GM12874 (cell line): ENCODE measurements at regions not wholly inside any gene's neighbourhood (a gene's known extent, or its start where the extent isn't known, plus 50 kb on each side); places are given as distances from the start of the nearest gene placed in this dataset.

Experiments used
- CTCF ChIP-seq: IDR thresholded peaks from 2 replicates; pipeline ENCODE4 v1.5.1; 2011; ENCODE audit warnings: low read depth, mild to moderate bottlenecking, control low read depth, low read length, moderate library complexity; ENCODE audit not compliant: insufficient read depth

- no peak for TF ChIP-seq CTCF
Observed at GRCh38 chr15:91420689-91421088, 320.6 kb downstream of the SV2B start.

DNA sequence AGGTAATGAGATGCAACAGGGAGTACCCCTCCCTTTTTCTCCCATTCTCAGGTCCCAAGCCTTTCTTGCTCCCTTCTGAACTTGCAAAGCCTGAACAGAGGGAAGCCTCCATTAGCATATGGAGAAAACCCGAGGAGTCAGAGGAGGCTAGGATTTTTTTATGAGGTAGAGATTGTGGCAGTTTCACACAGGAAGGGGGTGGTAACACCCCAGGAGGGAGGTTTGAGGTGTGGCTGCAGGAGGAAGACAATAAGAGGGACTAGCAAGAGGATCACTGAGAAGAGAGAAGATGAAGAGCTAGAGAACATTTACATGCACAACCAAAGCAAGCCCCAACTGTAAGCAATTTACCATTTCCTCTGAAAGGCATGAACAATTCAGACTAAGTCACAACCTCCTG is 322.7 kb downstream of the SV2B start:
- no peak for TF ChIP-seq CTCF

- no peak for TF ChIP-seq CTCF
Observed at GRCh38 chr15:91424001-91424400, 323.9 kb downstream of the SV2B start.

DNA sequence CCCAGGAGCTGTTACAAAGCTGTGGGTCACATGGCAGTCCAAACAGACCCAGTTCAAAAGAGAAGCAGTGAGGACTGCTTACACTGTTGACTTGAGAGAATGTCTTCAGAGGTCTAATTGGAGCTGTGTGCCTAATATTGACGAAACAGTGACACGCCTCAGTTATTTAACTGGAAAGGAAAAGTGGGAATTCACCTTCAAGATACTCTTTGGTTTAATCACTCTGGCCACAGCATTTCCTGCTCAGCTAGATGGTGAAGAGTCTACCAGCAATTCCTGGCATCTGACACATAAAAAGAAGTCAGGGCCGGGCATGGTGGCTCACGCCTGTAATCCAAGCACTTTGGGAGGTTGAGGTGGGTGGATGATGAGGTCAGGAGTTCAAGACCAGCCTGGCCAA is 326.4 kb downstream of the SV2B start:
- no peak for TF ChIP-seq CTCF

DNA sequence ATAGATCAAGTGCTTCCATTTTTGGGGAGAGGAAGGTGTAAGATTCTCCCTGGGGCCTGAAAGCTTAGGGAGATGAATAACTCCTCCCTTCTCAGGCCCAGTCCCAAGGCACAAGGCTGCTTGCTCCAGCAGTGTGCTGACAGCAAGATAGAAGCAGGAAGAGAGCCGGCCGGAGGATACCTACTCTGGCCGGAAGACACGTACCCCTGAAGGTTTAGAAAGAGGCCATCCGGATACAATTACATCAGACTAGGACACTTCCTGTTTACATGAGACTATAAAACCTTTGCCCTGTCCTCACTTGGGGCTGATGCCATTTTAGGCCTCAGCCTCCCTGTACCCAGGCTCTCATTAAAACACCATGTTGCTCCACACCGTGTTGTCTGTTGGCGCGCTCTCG is 329.9 kb downstream of the SV2B start:
- no peak for TF ChIP-seq CTCF

DNA sequence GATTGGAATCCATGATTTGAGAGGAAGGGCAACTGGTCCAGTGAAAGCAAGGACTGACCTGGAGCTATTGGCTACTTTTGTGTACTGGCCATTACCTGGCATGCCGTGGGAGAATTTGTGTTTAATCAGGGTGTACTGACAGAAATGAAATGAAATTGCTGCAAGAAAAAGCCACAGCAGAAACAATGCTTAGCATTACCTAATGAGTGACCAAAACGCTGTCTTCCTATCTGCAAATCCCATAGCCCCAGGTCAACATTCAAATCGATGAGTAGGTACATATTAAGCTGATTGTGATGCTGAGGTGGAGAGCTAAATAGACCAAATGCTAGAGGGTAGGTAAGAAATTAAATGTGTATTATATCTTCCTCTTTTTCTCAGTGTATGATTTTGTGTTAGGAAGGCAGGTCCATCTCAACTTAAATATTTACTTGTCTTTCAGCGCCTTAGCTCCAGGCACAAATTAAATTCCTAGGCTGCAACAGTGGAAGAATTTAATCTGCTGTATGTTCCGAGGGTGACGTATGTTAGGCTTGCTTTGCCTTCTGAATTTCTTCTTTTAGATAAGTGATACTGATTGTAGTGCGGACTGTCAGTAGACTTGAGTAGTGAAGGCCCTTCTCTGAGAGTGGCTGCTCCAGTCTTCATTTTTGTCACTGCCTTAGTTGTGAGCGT is 331.1 kb downstream of the SV2B start:
- no peak for TF ChIP-seq CTCF

DNA sequence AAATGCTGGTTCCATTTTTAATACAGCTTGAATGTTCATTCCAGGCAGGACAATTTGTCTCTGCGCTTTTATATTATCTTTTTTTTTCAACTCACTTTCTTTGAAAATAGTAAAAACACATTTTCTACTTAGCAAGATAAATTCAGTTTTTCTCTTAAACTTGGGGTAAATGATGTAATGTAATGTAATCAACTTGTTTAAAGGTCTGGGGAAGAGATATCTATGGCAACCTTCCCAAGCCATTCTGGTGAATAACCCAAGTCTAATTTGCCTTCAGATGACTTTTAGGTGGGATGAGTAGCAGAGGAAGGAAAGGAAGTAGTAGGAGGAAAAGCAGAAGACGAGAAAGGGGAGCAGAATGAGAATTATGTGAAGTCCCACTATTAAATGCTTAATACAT is 335.1 kb downstream of the SV2B start:
- no peak for TF ChIP-seq CTCF
